ENCODE measurements at regions not wholly inside any gene's neighbourhood (a gene's known extent, or its start where the extent isn't known, plus 50 kb on each side); places are given as distances from the start of the nearest gene placed in this dataset.
"Not testable (repeated sequence)": the region's sequence is repeated elsewhere in the genome, so short reads cannot be mapped to it uniquely, and the experiment has no call there.

DNA sequence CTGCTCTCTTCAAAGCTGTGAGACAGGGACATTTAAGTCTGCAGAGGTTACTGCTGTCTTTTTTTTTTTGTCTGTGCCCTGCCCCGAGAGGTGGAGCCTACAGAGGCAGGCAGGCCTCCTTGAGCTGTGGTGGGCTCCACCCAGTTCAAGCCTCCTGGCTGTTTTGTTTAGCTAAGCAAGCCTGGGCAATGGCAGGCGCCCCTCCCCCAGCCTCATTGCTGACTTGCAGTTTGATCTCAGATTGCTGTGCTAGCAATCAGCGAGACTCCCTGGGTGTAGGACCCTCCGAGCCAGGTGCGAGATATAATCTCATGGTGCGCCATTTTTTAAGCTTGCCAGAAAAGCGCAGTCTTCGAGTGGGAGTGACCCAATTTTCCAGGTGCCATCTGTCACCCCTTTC is 1595.8 kb downstream of the NLGN4Y start:
- DNase-seq (ENCODE audit: low read depth): not testable (repeated sequence)

- peak; percentile 11 for DNase-seq (ENCODE audit: low read depth)
These were observed 1597.7 kb downstream of the NLGN4Y start for GRCh38 chrY:16121988-16122387.

DNA sequence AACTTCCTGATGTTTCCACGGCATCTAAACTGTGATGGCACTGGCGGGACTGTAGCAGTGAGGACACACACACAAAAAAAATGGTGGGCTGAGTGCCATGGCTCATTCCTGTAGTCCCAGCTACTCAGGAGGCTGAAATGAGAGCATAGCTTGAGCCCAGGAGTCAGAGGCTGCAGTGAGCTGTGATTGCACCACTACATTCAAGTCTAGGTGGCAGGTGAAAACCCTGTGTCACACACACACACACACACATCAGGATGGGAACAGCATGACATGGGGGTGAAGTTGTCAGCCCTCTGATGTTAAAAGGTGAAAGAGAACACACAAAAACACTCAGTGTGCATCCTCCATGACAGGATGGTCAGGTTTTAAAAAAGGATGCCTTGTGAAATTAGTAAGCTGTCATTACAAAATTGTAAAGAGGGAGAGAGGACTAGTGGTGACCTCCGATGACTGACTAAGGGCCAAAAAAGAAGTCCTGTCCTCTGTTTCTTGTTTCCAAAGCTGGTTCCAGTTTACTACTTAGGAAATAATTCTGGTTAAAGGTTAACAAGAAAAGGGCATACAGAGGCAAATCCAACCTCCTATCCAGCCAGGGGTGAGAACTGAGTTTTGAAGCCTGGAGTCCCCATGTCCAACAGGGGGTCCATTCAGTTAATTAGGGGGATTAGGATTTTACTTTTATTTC is 1600.4 kb downstream of the NLGN4Y start:
- DNase-seq (ENCODE audit: low read depth): peak; percentile 26

DNA sequence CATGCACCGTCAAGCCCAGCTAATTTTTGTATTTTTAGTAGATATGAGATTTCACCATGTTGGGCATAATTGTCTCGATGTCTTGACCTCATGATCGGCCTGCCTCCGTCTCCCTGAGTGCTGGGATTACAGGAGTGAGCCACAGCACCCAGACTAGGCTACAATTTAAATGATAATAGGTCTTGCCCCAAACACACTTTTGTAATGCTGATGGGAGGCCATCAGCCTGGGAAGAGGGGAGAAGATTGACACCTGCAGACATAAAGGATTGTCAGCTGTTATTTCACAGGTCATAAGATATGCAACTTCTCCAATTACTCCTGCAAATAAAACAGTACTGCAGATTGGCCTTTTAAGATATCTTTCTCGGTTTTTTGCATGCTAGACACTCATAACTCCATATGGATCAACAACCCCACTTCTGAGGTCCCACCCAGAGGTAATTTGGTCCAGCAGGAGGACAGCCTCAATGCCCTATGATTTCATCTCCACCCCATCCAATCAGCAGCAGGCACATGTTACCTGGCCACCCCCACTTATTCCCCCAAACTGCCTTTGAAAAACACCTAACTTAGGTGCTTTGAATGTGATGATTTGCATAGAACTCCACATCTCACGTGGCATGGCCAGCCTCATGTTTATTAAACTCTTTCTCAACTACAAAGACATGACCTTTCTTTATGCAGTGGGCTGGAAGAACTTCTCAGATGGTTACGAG is 1612.4 kb downstream of the NLGN4Y start:
- no peak for DNase-seq (ENCODE audit: low read depth)

DNA sequence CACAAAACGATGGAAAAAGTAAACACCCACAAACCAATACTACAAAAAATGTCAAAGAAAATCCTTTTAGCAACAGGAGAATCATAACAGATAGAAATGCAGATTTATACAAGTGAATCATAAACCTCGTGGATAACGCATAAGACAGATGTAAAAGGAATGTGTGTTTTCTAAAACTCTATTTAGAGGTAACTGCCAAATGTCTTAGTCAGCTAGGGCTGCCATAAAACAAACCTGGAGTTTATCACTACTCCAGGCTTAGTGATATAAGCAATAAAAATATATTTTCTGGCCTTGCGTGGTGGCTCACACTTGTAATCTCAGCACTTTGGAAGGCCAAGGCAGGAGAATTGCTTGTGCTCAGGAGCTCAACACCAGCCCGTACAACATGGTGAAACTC is 1633.5 kb downstream of the NLGN4Y start:
- no peak for DNase-seq (ENCODE audit: low read depth)

- DNase-seq (ENCODE audit: low read depth): not testable (repeated sequence)
These were observed 1651.4 kb downstream of the NLGN4Y start for GRCh38 chrY:16175740-16176139.

DNA sequence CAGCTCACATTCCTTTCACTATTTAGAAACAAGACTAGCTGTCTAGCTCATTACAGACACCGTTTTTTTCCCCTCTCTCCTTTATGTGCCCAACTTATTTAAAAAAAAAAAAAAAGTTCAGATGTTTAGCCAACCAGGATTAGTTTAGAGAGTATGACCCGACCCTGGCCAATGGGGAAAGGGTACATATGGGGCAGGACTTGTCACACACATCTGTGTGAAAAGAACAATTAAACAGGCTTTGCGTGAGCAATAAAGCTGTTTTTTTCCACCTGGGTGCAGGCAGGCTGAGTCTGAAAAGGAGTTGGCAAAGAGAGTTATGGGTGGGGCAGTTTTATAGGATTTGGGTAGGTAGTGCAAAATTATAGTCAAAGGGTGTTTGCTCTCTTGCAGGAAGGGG is 1674.5 kb downstream of the CDY2B start:
- DNase-seq (ENCODE audit: low read depth): not testable (repeated sequence)

GRCh38 chrY:16243322-16243721 is 1636.7 kb downstream of the CDY2B start:
- not testable (repeated sequence) for DNase-seq (ENCODE audit: low read depth)

DNA sequence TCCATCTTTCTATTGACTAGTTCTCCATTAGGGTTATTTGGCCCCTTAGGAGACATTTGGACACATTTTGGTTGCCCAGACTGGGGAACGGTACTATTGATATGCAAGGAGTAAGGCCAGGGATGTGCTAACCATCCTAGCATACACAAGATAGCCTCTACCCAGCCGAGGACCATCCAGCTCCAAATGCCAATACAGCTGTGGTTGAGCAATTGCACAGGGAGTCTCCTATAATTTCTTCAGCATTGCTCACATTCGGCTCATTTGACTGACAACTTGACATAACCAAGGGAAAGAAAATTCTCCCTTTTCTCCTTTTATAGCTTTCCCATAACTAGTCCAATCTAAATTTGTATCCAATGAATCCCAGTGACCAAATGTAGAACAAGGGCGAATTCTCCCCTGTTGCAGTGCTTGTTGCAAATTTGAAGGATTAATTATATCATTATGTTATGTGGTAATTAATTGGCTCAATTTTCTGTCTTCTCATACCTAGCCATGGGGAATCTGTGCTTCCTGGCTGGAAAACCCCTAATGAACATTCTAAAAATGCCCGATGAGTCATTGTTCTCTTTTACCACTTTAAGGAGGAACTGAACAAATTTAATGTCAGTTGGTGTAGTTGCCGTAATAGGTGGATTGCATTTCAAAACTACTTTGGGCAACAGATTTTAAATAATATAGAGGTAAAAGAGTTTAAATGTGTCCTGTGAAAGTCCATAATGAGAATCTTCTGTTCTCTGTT is 1625.3 kb downstream of the CDY2B start:
- not testable (repeated sequence) for DNase-seq (ENCODE audit: low read depth)

DNA sequence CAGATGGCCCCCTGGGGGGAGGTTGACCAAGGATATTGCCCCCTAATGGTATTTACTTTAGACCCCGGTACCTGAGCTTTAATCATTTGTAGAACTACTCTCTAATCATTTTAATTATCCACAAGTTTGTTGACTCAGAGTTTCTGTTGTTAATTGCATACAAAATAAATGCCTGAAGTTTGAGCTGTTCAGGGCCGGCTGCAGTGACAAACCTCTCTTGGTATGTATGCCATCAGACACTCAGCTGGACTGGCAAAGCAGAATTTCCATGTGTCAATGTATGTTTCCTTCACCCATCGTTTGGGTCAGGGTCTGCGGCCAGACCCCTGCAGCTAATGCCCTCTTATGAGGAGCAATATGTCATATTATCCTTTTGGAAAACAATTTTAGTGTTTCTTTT is 1624.2 kb downstream of the CDY2B start:
- not testable (repeated sequence) for DNase-seq (ENCODE audit: low read depth)
